ENCODE measurements at regions not wholly inside any gene's neighbourhood (a gene's known extent, or its start where the extent isn't known, plus 50 kb on each side); places are given as distances from the start of the nearest gene placed in this dataset.

DNA sequence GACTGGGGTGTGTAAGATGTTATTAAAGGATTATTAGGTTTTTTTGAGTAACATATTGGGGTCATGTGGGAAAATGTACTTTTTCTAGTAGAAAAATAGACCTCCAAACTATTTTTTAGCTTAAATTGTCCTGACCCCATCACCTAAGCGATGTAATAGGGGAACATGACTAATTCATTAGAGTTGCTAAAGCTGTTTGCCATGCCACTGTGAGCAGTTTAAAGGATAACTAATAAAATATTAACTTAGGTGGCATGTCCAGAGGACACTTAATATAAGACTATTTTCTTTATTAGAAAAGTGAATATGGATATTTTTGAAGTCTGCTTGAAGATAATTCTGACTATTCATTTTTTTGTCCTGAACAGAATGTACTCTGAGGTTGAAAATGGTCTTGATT is 545.9 kb upstream of the BTBD3 start:
- TF ChIP-seq, protein P1, sequence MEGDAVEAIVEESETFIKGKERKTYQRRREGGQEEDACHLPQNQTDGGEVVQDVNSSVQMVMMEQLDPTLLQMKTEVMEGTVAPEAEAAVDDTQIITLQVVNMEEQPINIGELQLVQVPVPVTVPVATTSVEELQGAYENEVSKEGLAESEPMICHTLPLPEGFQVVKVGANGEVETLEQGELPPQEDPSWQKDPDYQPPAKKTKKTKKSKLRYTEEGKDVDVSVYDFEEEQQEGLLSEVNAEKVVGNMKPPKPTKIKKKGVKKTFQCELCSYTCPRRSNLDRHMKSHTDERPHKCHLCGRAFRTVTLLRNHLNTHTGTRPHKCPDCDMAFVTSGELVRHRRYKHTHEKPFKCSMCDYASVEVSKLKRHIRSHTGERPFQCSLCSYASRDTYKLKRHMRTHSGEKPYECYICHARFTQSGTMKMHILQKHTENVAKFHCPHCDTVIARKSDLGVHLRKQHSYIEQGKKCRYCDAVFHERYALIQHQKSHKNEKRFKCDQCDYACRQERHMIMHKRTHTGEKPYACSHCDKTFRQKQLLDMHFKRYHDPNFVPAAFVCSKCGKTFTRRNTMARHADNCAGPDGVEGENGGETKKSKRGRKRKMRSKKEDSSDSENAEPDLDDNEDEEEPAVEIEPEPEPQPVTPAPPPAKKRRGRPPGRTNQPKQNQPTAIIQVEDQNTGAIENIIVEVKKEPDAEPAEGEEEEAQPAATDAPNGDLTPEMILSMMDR (IDR thresholded peaks at IDR 0.05), result no peak
- TF ChIP-seq POLR2AphosphoS5 (IDR thresholded peaks at IDR 0.05; ENCODE audit: low read depth, low read length) (no peak), REST (IDR thresholded peaks at IDR 0.05; ENCODE audit: insufficient read depth in 1 of 2, low read depth in 2 of 2, low read length in 1 of 2) (no peak)

Data from Panc1 (cell line).